NCI-H128 (cell line): ENCODE measurements at regions not wholly inside any gene's neighbourhood (a gene's known extent, or its start where the extent isn't known, plus 50 kb on each side); places are given as distances from the start of the nearest gene placed in this dataset.
"Not testable (repeated sequence)": the region's sequence is repeated elsewhere in the genome, so short reads cannot be mapped to it uniquely, and the experiment has no call there.

Experiments used
- DNase-seq: peaks from one replicate; lab custom pipeline; 2025; ENCODE audit not compliant: unreplicated experiment; lab: John Stamatoyannopoulos, UW

- not testable (repeated sequence) for DNase-seq
Measured at GRCh38 chr4:159030297-159030696, 72.6 kb upstream of the RAPGEF2 start.

- no peak for DNase-seq
Measured at GRCh38 chr4:159035570-159035969, 67.3 kb upstream of the RAPGEF2 start.

GRCh38 chr4:159038536-159038935 is 64.3 kb upstream of the RAPGEF2 start:
- no peak for DNase-seq

GRCh38 chr4:159041054-159042034 is 61.5 kb upstream of the RAPGEF2 start:
- no peak for DNase-seq

GRCh38 chr4:159042097-159042605 is 60.7 kb upstream of the RAPGEF2 start:
- DNase-seq, result no peak

GRCh38 chr4:159042868-159043267 is 60.0 kb upstream of the RAPGEF2 start:
- DNase-seq, result no peak

- DNase-seq, result no peak
Measured at GRCh38 chr4:159043861-159044260, 59.0 kb upstream of the RAPGEF2 start.

GRCh38 chr4:159045321-159045720 is 57.6 kb upstream of the RAPGEF2 start:
- no peak for DNase-seq

GRCh38 chr4:159046683-159047082 is 56.2 kb upstream of the RAPGEF2 start:
- DNase-seq, result no peak

GRCh38 chr4:159047478-159048165 is 55.3 kb upstream of the RAPGEF2 start:
- DNase-seq, result no peak

GRCh38 chr4:159048166-159048886 is 54.6 kb upstream of the RAPGEF2 start:
- no peak for DNase-seq

GRCh38 chr4:159049780-159050375 is 53.0 kb upstream of the RAPGEF2 start:
- no peak for DNase-seq

- DNase-seq, result no peak
Measured at GRCh38 chr4:159051245-159052071, 51.4 kb upstream of the RAPGEF2 start.

- no peak for DNase-seq
Measured at GRCh38 chr4:159052315-159052714, 50.6 kb upstream of the RAPGEF2 start.
